Esophagus muscularis mucosa (tissue), 3 donors: ENCODE measurements at regions not wholly inside any gene's neighbourhood (a gene's known extent, or its start where the extent isn't known, plus 50 kb on each side); places are given as distances from the start of the nearest gene placed in this dataset.

Source experiments
- CTCF ChIP-seq, 3 experiments: fragments of 200-600 bp in 2 of 3; fragments of 450-650 bp in 1 of 3; sonication (generic) in 2 of 3; IDR thresholded peaks; one replicate each; pipeline ENCODE4 v1.5.1; 2017 to 2019; ENCODE audit warnings: antibody characterized with exemption in 3 of 3, mild to moderate bottlenecking in 2 of 3, moderate library complexity in 1 of 3
- POLR2A ChIP-seq: fragments of 450-650 bp; IDR thresholded peaks from one replicate; pipeline ENCODE4 v1.6.1; 2017; ENCODE audit warnings: antibody characterized with exemption, moderate library complexity, mild to moderate bottlenecking, low read depth

- TF ChIP-seq CTCF (IDR thresholded peaks at IDR 0.05) (no peak), POLR2A (no peak)
Measured at GRCh38 chr13:109326601-109327000, 459.8 kb downstream of the IRS2 start.
